ENCODE measurements at regions not wholly inside any gene's neighbourhood (a gene's known extent, or its start where the extent isn't known, plus 50 kb on each side); places are given as distances from the start of the nearest gene placed in this dataset.

GRCh38 chr9:29514336-29514735 is 1941.1 kb upstream of the C9orf72 start:
- intact Hi-C loops (cut with micrococcal nuclease; ENCODE audit: unreplicated experiment), result no loop called here

More at GRCh38 chr9:29514336-29514735, 1941.1 kb upstream of the C9orf72 start:
- ChIA-PET SMC1A (ENCODE audit: uncharacterized antibody, unreplicated experiment) (no interaction called here), POLR2A (no interaction called here), CTCF (no interaction called here), RAD21 (ENCODE audit: unreplicated experiment) (no interaction called here)
- H4K20me1 ChIP-seq (ENCODE audit: control insufficient read depth, insufficient read depth), result no peaks in the 10 kb centered on the region
- WGBS (ENCODE audit: insufficient coverage, insufficient replicate concordance, low lambda C conversion rate, missing lambda C conversion rate), result 45% methylated on average over 11 of the region's 11 CpGs
- ATAC-seq, result no peak
- H3K9me3 ChIP-seq (replicated peaks; ENCODE audit: control insufficient read depth, insufficient read depth, low read length), result no peaks in the 10 kb centered on the region
- no peak overlapping the region for H3K4me3 ChIP-seq
- no peak overlapping the region for H3K4me2 ChIP-seq (ENCODE audit: control insufficient read depth, insufficient read depth)
- FAIRE-seq, result no peak
- no TSS peak for BruUV-seq (replicated peaks)
- no peak for DNase-seq (ENCODE audit: low read depth, low spot score)
- TF ChIP-seq POLR2A (IDR thresholded peaks at IDR 0.05; ENCODE audit: low read depth, low read length) (no peak), CTCF (IDR thresholded peaks at IDR 0.05 in 2 of 3, conservative IDR thresholded peaks at IDR 0.05 in 1 of 3; ENCODE audit: control insufficient read depth in 2 of 3, extremely low read depth in 1 of 3, insufficient read depth in 1 of 3, low read depth in 3 of 3, low read length in 3 of 3) (no peak), HDAC6 (IDR thresholded peaks at IDR 0.05; ENCODE audit: unreplicated experiment) (no peak), E2F4 (IDR thresholded peaks at IDR 0.05; ENCODE audit: low read depth, low read length) (no peak), WRNIP1 (IDR thresholded peaks at IDR 0.05; ENCODE audit: borderline replicate concordance, low read depth, low read length) (no peak), MTA2 (IDR thresholded peaks at IDR 0.05; ENCODE audit: low read depth) (no peak), STAT1 (conservative IDR thresholded peaks at IDR 0.05) (no peak), HSF1 (IDR thresholded peaks at IDR 0.05; ENCODE audit: low read depth, low read length) (no peak), ATF2 (IDR thresholded peaks at IDR 0.05; ENCODE audit: low read length) (no peak), ZBTB33 (IDR thresholded peaks at IDR 0.05) (no peak), SIN3A (IDR thresholded peaks at IDR 0.05; ENCODE audit: low read depth, low read length) (no peak), HDAC2 (IDR thresholded peaks at IDR 0.05) (no peak), BMI1 (IDR thresholded peaks at IDR 0.05; ENCODE audit: borderline replicate concordance) (no peak), ZBED1 (IDR thresholded peaks at IDR 0.05; ENCODE audit: borderline replicate concordance) (no peak)
- H3K27me3 ChIP-seq (replicated peaks in 1 of 2; ENCODE audit: control insufficient read depth in 2 of 2, insufficient read depth in 2 of 2, low read length in 1 of 2), result no peaks in the 10 kb centered on the region
- in situ Hi-C loops (cut with MboI), result no loop called here
- H3K27ac ChIP-seq (ENCODE audit: control insufficient read depth, insufficient read depth), result no peak overlapping the region
- no peaks in the 10 kb centered on the region for H3K36me3 ChIP-seq (ENCODE audit: control insufficient read depth in 2 of 2, insufficient read depth in 2 of 2, low read length in 1 of 2)
- H3K9ac ChIP-seq (ENCODE audit: control insufficient read depth, insufficient read depth, low read length), result no peak overlapping the region
- H3K4me1 ChIP-seq (ENCODE audit: control insufficient read depth, insufficient read depth, low read length), result no peaks in the 10 kb centered on the region
- H3K79me2 ChIP-seq (ENCODE audit: control insufficient read depth, insufficient read depth, low read length), result no peaks in the 10 kb centered on the region
- H2AFZ ChIP-seq (ENCODE audit: control insufficient read depth, low read depth, low read length), result no peak overlapping the region
